K562 (cell line): ENCODE measurements at regions not wholly inside any gene's neighbourhood (a gene's known extent, or its start where the extent isn't known, plus 50 kb on each side); places are given as distances from the start of the nearest gene placed in this dataset.

Experiments used
- ATAC-seq: fragments of 200-7000 bp; cut with Tn5 transposase; 3 replicates; pipeline ENCODE4 v1.9.1; 2020; ENCODE audit warnings: moderate library complexity
- BruUV-seq: library from RNA; stranded (reverse); fragments of 400-500 nt; replicated peaks from 2 replicates; lab custom pipeline; 2021; lab: Mats Ljungman, UMichigan
- CTCF ChIA-PET: fragments of 300-600 bp; formaldehyde crosslinking; extraction: SDS; loops from one replicate; lab custom pipeline; 2021; ENCODE audit warnings: low intra/inter-chr PET ratio; lab: Yijun Ruan, JAX
- POLR2A ChIA-PET: fragments of 300-600, 350-650 bp; sonication (Branson Sonifier 250); formaldehyde crosslinking; extraction: SDS; loops from one replicate; lab custom pipeline; 2021; ENCODE audit warnings: antibody characterized with exemption, inconsistent platforms; lab: Yijun Ruan, JAX
- DNase-seq, 4 experiments: peaks; one replicate each; pipeline versions ENCODE4 v3.0.0 to v3.0.0-alpha.2; 2011 to 2018; ENCODE audit warnings: low spot score in 3 of 4, mixed read lengths in 3 of 4; ENCODE audit errors: extremely low read depth in 1 of 4
- FAIRE-seq: peaks from 2 replicates; lab custom pipeline; 2011; peaks lifted over from hg19 to GRCh38; lab: Jason Lieb, UNC
- H2AFZ ChIP-seq: 2 replicates; pipeline ENCODE4 v1.6.0; 2011; ENCODE audit warnings: low read depth, low read length, control low read depth, inconsistent platforms
- H3K27ac ChIP-seq: fragments of 200-600 bp; 3 replicates; pipeline ENCODE4 v1.8.0; 2011; ENCODE audit warnings: low read depth, mild to moderate bottlenecking, control low read depth, inconsistent platforms, low read length, moderate library complexity, mixed read lengths; ENCODE audit errors: extremely low read depth
- H3K27me3 ChIP-seq, 2 experiments: fragments of 300-600 bp in 1 of 2; 2 replicates in 1 of 2; 3 replicates in 1 of 2; pipeline versions ENCODE4 v1.6.0 to v1.8.0; 2011; ENCODE audit warnings: inconsistent platforms in 2 of 2, low read length in 2 of 2, mild to moderate bottlenecking in 1 of 2, mixed read lengths in 1 of 2, moderate library complexity in 1 of 2; ENCODE audit not compliant: control insufficient read depth in 2 of 2, insufficient read depth in 2 of 2
- H3K36me3 ChIP-seq: fragments of 300-600 bp; 3 replicates; pipeline ENCODE4 v1.8.0; 2011; ENCODE audit warnings: mild to moderate bottlenecking, low read length, inconsistent platforms; ENCODE audit not compliant: control insufficient read depth, insufficient read depth
- H3K4me1 ChIP-seq, 2 experiments: fragments of 200-600 bp in 1 of 2; replicated peaks in 1 of 2; 2 replicates in 1 of 2; 3 replicates in 1 of 2; pipeline versions ENCODE4 v1.5.1 to v1.8.0; 2011; ENCODE audit warnings: inconsistent platforms in 2 of 2, low read length in 2 of 2, mild to moderate bottlenecking in 1 of 2, mixed read lengths in 1 of 2, moderate library complexity in 1 of 2; ENCODE audit not compliant: control insufficient read depth in 2 of 2, insufficient read depth in 2 of 2
- H3K4me2 ChIP-seq: 2 replicates; pipeline ENCODE4 v1.6.1; 2011; ENCODE audit warnings: low read length, control low read depth, inconsistent platforms, mixed read lengths; ENCODE audit not compliant: insufficient read depth
- H3K4me3 ChIP-seq: fragments of 200-600 bp; sonication (generic), shearing (Covaris generic); 2 replicates; pipeline ENCODE4 v1.5.1; 2016; ENCODE audit warnings: control low read depth, inconsistent platforms
- H3K79me2 ChIP-seq: fragments of 200-600 bp; 3 replicates; pipeline ENCODE4 v1.8.0; 2011; ENCODE audit warnings: low read length, inconsistent platforms; ENCODE audit not compliant: control insufficient read depth, insufficient read depth
- H3K9ac ChIP-seq, 2 experiments: 2 replicates each; pipeline versions ENCODE4 v1.6.0 to v1.6.1; 2011; ENCODE audit warnings: low read depth in 2 of 2, low read length in 2 of 2, control low read depth in 1 of 2, inconsistent platforms in 1 of 2, mild to moderate bottlenecking in 1 of 2, mixed read lengths in 1 of 2; ENCODE audit not compliant: insufficient read depth in 1 of 2
- H3K9me1 ChIP-seq: one replicate; pipeline ENCODE4 v1.6.0; 2011; ENCODE audit warnings: inconsistent platforms, mild to moderate bottlenecking, low read length, moderate library complexity; ENCODE audit not compliant: control insufficient read depth, insufficient read depth
- H3K9me3 ChIP-seq: replicated peaks from 2 replicates; pipeline ENCODE4 v1.5.1; 2011; ENCODE audit warnings: low read depth, low read length, inconsistent platforms; ENCODE audit not compliant: control insufficient read depth, insufficient read depth
- H4K20me1 ChIP-seq: replicated peaks from 2 replicates; pipeline ENCODE4 v1.6.1; 2011; ENCODE audit warnings: low read length, inconsistent platforms, mixed read lengths; ENCODE audit not compliant: control insufficient read depth, insufficient read depth
- ARID3A ChIP-seq: IDR thresholded peaks from 2 replicates; pipeline ENCODE4 v1.6.1; 2012; ENCODE audit warnings: low read depth, low read length, improper control_type of control experiment, borderline replicate concordance
- CHCHD3 ChIP-seq: fragments of 250-450 bp; sonication (Bioruptor Pico); IDR thresholded peaks from 2 replicates; pipeline ENCODE4 v2.1.2; 2022; ENCODE audit warnings: mild to moderate bottlenecking
- EZH2 ChIP-seq: IDR thresholded peaks from 2 replicates; pipeline ENCODE4 v1.6.1; 2012; ENCODE audit warnings: low read depth, mild to moderate bottlenecking, inconsistent platforms, low read length, borderline replicate concordance
- KLF16 ChIP-seq: IDR thresholded peaks from 2 replicates; pipeline ENCODE4 v1.6.1; 2016; ENCODE audit warnings: antibody characterized with exemption
- MBD2 ChIP-seq: sonication (generic); IDR thresholded peaks from 2 replicates; pipeline ENCODE4 v1.6.1; 2016; ENCODE audit warnings: low read depth, borderline replicate concordance
- PRMT5 ChIP-seq: sonication (generic); formaldehyde crosslinking; IDR thresholded peaks from 2 replicates; pipeline ENCODE4 v1.5.0; 2020; ENCODE audit warnings: missing genetic modification reagents
- PTTG1 ChIP-seq: fragments of 450-650 bp; IDR thresholded peaks from 2 replicates; pipeline ENCODE4 v1.6.1; 2016; ENCODE audit warnings: low read depth, mild to moderate bottlenecking, missing genetic modification characterization, missing compliant biosample characterization
- PURB ChIP-seq: sonication (generic); formaldehyde crosslinking; IDR thresholded peaks from 2 replicates; pipeline ENCODE4 v1.9.0; 2021; ENCODE audit warnings: low read depth, mild to moderate bottlenecking, missing genetic modification reagents
- RUNX1 ChIP-seq: sonication (generic); IDR thresholded peaks from 2 replicates; pipeline ENCODE4 v1.6.1; 2016; ENCODE audit warnings: antibody characterized with exemption, low read depth
- ZNF184 ChIP-seq: sonication (generic); formaldehyde crosslinking; IDR thresholded peaks from 2 replicates; pipeline ENCODE4 v1.5.0; 2020; ENCODE audit warnings: missing genetic modification reagents
- WGBS: fragments of 100-300 bp; shearing (Covaris generic); methylation state at CpG from one replicate; pipeline ENCODE4 v1.1.6; 2016; ENCODE audit warnings: low coverage, mixed read lengths; ENCODE audit not compliant: insufficient coverage; ENCODE audit errors: missing lambda C conversion rate; 5-methylcytosine and 5-hydroxymethylcytosine counted together
- in situ Hi-C: fragments of 300-500 bp; cut with MboI; formaldehyde crosslinking; loops from 4 replicates; pipeline ENCODE4 v1.15.0; 2018; ENCODE audit warnings: inconsistent platforms, mixed read lengths
- intact Hi-C: fragments of 100-400 bp; cut with micrococcal nuclease; formaldehyde crosslinking; loops from 2 replicates; pipeline ENCODE4 v1.14.2; 2022

GRCh38 chr1:29586215-29586614 is 349.9 kb downstream of the PTPRU start:
- ATAC-seq (no peak), FAIRE-seq (no peak), DNase-seq (no peak)
- Histone ChIP-seq H3K9me1 (no peaks in the 10 kb centered on the region), H3K27ac (no peak overlapping the region), H4K20me1 (no peaks in the 10 kb centered on the region), H3K9ac (no peak overlapping the region), H3K4me2 (no peak overlapping the region), H3K4me3 (no peak overlapping the region), H3K36me3 (no peaks in the 10 kb centered on the region), H3K27me3 (peaks cover 0 to 15% of the 10 kb centered on the region in 2 experiments; a peak in 2 of 5 replicates), H3K79me2 (no peaks in the 10 kb centered on the region), H2AFZ (no peak overlapping the region), H3K4me1 (no peaks in the 10 kb centered on the region), H3K9me3 (no peaks in the 10 kb centered on the region)
- POLR2A ChIA-PET, result no interaction called here
- TF ChIP-seq ARID3A, result no peak
- no peak for TF ChIP-seq KLF16
- intact Hi-C loops (no loop called here), in situ Hi-C loops (no loop called here)
- CTCF ChIA-PET, result no interaction called here
- no TSS peak for BruUV-seq
- 1% methylated on average over 5 of the region's 5 CpGs for WGBS

GRCh38 chr1:29585656-29586055 is 349.3 kb downstream of the PTPRU start:
- Histone ChIP-seq H3K36me3 (no peaks in the 10 kb centered on the region), H3K4me2 (no peak overlapping the region), H3K9me3 (no peaks in the 10 kb centered on the region), H3K9ac (no peak overlapping the region), H3K4me1 (no peaks in the 10 kb centered on the region), H3K27ac (no peak overlapping the region), H4K20me1 (no peaks in the 10 kb centered on the region), H3K79me2 (no peaks in the 10 kb centered on the region), H3K27me3 (peaks cover 0 to 18% of the 10 kb centered on the region in 2 experiments; a peak in 2 of 5 replicates)
- intact Hi-C loops, result no loop called here
- POLR2A ChIA-PET, result interaction anchor here (0.6 kb wide), 1 partner anchor 23 kb away, joined by 3 read pairs; no protein-coding TSS in a partner anchor
- no peak for ATAC-seq
- CTCF ChIA-PET, result no interaction called here
- BruUV-seq, result no TSS peak
- DNase-seq, result no peak
- WGBS, result 1% methylated on average over 6 of the region's 6 CpGs
- in situ Hi-C loops, result no loop called here
- TF ChIP-seq RUNX1 (no peak), PTTG1 (tag) (no peak), ZNF184 (CRISPR knock-in tag) (no peak), PRMT5 (CRISPR knock-in tag) (no peak), MBD2 (no peak), EZH2 (no peak), PURB (no peak), CHCHD3 (CRISPR knock-in tag) (no peak)
- TF ChIP-seq, all 486 proteins: peak for 0
- H2AFZ ChIP-seq, result no peak overlapping the region
- no peaks in the 10 kb centered on the region for H3K9me1 ChIP-seq
- no peak overlapping the region for H3K4me3 ChIP-seq
- no peak for FAIRE-seq
